Calu3 (cell line): ENCODE measurements at regions not wholly inside any gene's neighbourhood (a gene's known extent, or its start where the extent isn't known, plus 50 kb on each side); places are given as distances from the start of the nearest gene placed in this dataset.

ENCODE experiments used
- BruUV-seq: library from RNA; stranded (reverse); fragments of 400-500 nt; replicated peaks from 2 replicates; lab custom pipeline; 2021; lab: Mats Ljungman, UMichigan
- CTCF ChIA-PET: fragments of 300-600 bp; sonication (Branson Sonifier 250); formaldehyde crosslinking; loops from one replicate; lab custom pipeline; 2022; ENCODE audit warnings: antibody characterized with exemption; lab: Charles Lee
- DNase-seq: peaks from one replicate; pipeline ENCODE4 v3.0.0; 2022
- H3K27ac Mint-ChIP-seq: one replicate; pipeline ENCODE4 v1.8.0; 2022; ENCODE audit warnings: mixed read lengths; ENCODE audit not compliant: unreplicated experiment
- H3K27me3 Mint-ChIP-seq: one replicate; pipeline ENCODE4 v1.8.0; 2022; ENCODE audit warnings: mixed read lengths; ENCODE audit not compliant: unreplicated experiment
- H3K36me3 Mint-ChIP-seq: one replicate; pipeline ENCODE4 v1.8.0; 2022; ENCODE audit warnings: mild to moderate bottlenecking, moderate library complexity, mixed read lengths; ENCODE audit not compliant: insufficient read depth, unreplicated experiment
- H3K4me1 Mint-ChIP-seq: one replicate; pipeline ENCODE4 v1.8.0; 2022; ENCODE audit warnings: mild to moderate bottlenecking, low read depth, mixed read lengths; ENCODE audit not compliant: unreplicated experiment
- H3K4me3 Mint-ChIP-seq: one replicate; pipeline ENCODE4 v1.8.0; 2022; ENCODE audit warnings: mild to moderate bottlenecking, low read depth, moderate library complexity, mixed read lengths; ENCODE audit not compliant: unreplicated experiment
- H3K9me3 Mint-ChIP-seq: one replicate; pipeline ENCODE4 v1.8.0; 2022; ENCODE audit warnings: low read depth, mixed read lengths; ENCODE audit not compliant: unreplicated experiment
- intact Hi-C: fragments of 100-400 bp; cut with micrococcal nuclease; formaldehyde crosslinking; loops from one replicate; pipeline ENCODE4 v1.10.0; 2022; ENCODE audit not compliant: unreplicated experiment
- TF ChIP-seq, protein P1 (sequence below): fragments of 200-600 bp; IDR thresholded peaks from one replicate; pipeline ENCODE4 v1.8.0; 2022; ENCODE audit warnings: antibody characterized with exemption; ENCODE audit not compliant: unreplicated experiment

DNA sequence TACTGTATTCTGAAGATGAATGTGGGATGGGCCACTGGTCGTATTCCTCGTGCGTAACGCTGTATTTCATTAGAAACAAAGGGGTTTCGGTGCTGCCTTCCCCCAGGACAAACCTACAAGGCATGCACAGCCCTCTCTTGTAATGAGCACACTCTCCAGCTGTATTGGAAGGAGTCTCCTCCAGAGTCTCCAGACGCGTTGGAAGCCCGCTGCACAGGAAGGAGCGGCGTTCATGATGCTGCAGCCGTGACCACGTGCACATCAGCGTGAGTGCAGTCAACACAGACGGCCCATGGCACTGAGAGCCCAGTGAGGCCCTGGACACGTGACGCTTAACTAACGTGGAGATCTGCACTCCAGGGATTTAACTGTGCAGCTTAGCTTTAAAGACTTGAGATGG, 209.0 kb upstream of the IRX1 start:
- no peak for DNase-seq
- Mint-ChIP-seq H3K27me3 (no peaks in the 10 kb centered on the region), H3K4me1 (no peaks in the 10 kb centered on the region), H3K9me3 (peaks cover 6% of the 10 kb centered on the region), H3K27ac (no peak overlapping the region), H3K4me3 (no peak overlapping the region), H3K36me3 (peaks cover 5% of the 10 kb centered on the region)
- TF ChIP-seq, protein P1, sequence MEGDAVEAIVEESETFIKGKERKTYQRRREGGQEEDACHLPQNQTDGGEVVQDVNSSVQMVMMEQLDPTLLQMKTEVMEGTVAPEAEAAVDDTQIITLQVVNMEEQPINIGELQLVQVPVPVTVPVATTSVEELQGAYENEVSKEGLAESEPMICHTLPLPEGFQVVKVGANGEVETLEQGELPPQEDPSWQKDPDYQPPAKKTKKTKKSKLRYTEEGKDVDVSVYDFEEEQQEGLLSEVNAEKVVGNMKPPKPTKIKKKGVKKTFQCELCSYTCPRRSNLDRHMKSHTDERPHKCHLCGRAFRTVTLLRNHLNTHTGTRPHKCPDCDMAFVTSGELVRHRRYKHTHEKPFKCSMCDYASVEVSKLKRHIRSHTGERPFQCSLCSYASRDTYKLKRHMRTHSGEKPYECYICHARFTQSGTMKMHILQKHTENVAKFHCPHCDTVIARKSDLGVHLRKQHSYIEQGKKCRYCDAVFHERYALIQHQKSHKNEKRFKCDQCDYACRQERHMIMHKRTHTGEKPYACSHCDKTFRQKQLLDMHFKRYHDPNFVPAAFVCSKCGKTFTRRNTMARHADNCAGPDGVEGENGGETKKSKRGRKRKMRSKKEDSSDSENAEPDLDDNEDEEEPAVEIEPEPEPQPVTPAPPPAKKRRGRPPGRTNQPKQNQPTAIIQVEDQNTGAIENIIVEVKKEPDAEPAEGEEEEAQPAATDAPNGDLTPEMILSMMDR: no peak
- CTCF ChIA-PET: no interaction called here
- BruUV-seq: no TSS peak
- intact Hi-C loops: no loop called here

- no peak for DNase-seq
- intact Hi-C loops: no loop called here
- no peak overlapping the region for H3K27ac Mint-ChIP-seq
- no peak overlapping the region for H3K4me3 Mint-ChIP-seq
- peaks cover 5% of the 10 kb centered on the region for H3K36me3 Mint-ChIP-seq
- no peaks in the 10 kb centered on the region for H3K4me1 Mint-ChIP-seq
- peaks cover 6% of the 10 kb centered on the region for H3K9me3 Mint-ChIP-seq
- no peaks in the 10 kb centered on the region for H3K27me3 Mint-ChIP-seq
- no TSS peak for BruUV-seq
- CTCF ChIA-PET: no interaction called here
- TF ChIP-seq, protein P1: no peak
These were observed 209.6 kb upstream of the IRX1 start for GRCh38 chr5:3385991-3386519.

DNA sequence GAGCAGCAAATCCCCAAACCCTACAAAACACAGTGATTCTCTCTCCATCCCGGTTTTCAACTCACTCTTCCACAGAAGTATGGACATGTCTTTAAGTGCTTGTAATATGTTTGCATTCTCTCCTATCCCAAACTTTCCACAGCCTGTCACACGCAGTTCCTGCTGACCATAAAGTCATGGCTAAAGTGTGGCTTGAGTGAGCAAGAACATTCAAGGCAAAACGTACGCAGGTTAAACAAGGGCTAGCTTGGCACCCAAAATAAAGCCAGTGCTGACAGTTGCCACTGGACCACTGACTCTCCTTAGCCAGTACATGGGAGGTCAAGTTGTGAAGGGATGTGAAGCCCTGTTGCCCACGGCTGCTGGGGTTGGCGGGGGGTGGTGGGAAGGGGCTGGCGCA, 211.1 kb upstream of the IRX1 start:
- CTCF ChIA-PET: interaction anchor here (0.9 kb wide), 1 partner anchor 18 kb away, joined by 4 read pairs; no protein-coding TSS in a partner anchor
- no peak overlapping the region for H3K27ac Mint-ChIP-seq
- no peak for DNase-seq
- H3K36me3 Mint-ChIP-seq: peaks cover 5% of the 10 kb centered on the region
- H3K9me3 Mint-ChIP-seq: peaks cover 8% of the 10 kb centered on the region
- TF ChIP-seq, protein P1: no peak
- no peaks in the 10 kb centered on the region for H3K27me3 Mint-ChIP-seq
- BruUV-seq: no TSS peak
- H3K4me1 Mint-ChIP-seq: no peaks in the 10 kb centered on the region
- intact Hi-C loops: no loop called here
- no peak overlapping the region for H3K4me3 Mint-ChIP-seq

GRCh38 chr5:3382782-3383181, 212.8 kb upstream of the IRX1 start:
- H3K27me3 Mint-ChIP-seq: no peaks in the 10 kb centered on the region

More at GRCh38 chr5:3382782-3383181, 212.8 kb upstream of the IRX1 start:
- Mint-ChIP-seq H3K9me3 (peaks cover 9% of the 10 kb centered on the region), H3K4me1 (no peaks in the 10 kb centered on the region), H3K36me3 (peaks cover 5% of the 10 kb centered on the region), H3K27ac (no peak overlapping the region), H3K4me3 (no peak overlapping the region)
- no peak for DNase-seq
- TF ChIP-seq, protein P1: no peak
- BruUV-seq: no TSS peak
- CTCF ChIA-PET: no interaction called here
- intact Hi-C loops: no loop called here
